NT2/D1 (cell line): ENCODE measurements at regions not wholly inside any gene's neighbourhood (a gene's known extent, or its start where the extent isn't known, plus 50 kb on each side); places are given as distances from the start of the nearest gene placed in this dataset.

Source experiments
- YY1 ChIP-seq: IDR thresholded peaks from 2 replicates; pipeline ENCODE4 v1.6.1; 2011; ENCODE audit not compliant: insufficient read length, insufficient read depth
- ZNF274 ChIP-seq: IDR thresholded peaks from 2 replicates; pipeline ENCODE4 v1.6.1; 2011; ENCODE audit warnings: mild to moderate bottlenecking, low read depth, low read length

- no peak for TF ChIP-seq ZNF274
- TF ChIP-seq YY1, result no peak
Measured at GRCh38 chr7:68384581-68384980, 1213.7 kb upstream of the AUTS2 start.
